ENCODE measurements at regions not wholly inside any gene's neighbourhood (a gene's known extent, or its start where the extent isn't known, plus 50 kb on each side); places are given as distances from the start of the nearest gene placed in this dataset.

GRCh38 chr7:46191776-46192175, 270.7 kb upstream of the IGFBP3 start:
- DNase-seq (ENCODE audit: low spot score in 2 of 2): no peak
- no peak for TF ChIP-seq EP300 (IDR thresholded peaks at IDR 0.05)
- TF ChIP-seq CTCF (IDR thresholded peaks at IDR 0.05): no peak
- no peak for TF ChIP-seq POLR2A (IDR thresholded peaks at IDR 0.05)
- no peak overlapping the region for H3K27ac ChIP-seq
- no peaks in the 10 kb centered on the region for H3K4me1 ChIP-seq
- no peak overlapping the region for H3K4me3 ChIP-seq
- 80 to 84% methylated on average over 4 of the region's 4 CpGs for WGBS, 2 donors
- H3K36me3 ChIP-seq: no peaks in the 10 kb centered on the region
- H3K9me3 ChIP-seq: no peaks in the 10 kb centered on the region
- H3K27me3 ChIP-seq: no peaks in the 10 kb centered on the region

- no peak for DNase-seq (ENCODE audit: low spot score in 2 of 2)
- TF ChIP-seq EP300 (IDR thresholded peaks at IDR 0.05) (no peak), CTCF (IDR thresholded peaks at IDR 0.05) (no peak), POLR2A (IDR thresholded peaks at IDR 0.05) (no peak)
- WGBS, 2 donors: 97% methylated on average over 3 of the region's 3 CpGs
- no peaks in the 10 kb centered on the region for H3K9me3 ChIP-seq
- no peaks in the 10 kb centered on the region for H3K27me3 ChIP-seq
- H3K4me1 ChIP-seq: no peaks in the 10 kb centered on the region
- H3K27ac ChIP-seq: no peak overlapping the region
- H3K36me3 ChIP-seq: no peaks in the 10 kb centered on the region
- no peak overlapping the region for H3K4me3 ChIP-seq
Measured at GRCh38 chr7:46191296-46191695, 270.2 kb upstream of the IGFBP3 start.

GRCh38 chr7:46189255-46189790, 268.3 kb upstream of the IGFBP3 start:
- no peak for TF ChIP-seq EP300 (IDR thresholded peaks at IDR 0.05)
- TF ChIP-seq POLR2A (IDR thresholded peaks at IDR 0.05): no peak
- no peak for TF ChIP-seq CTCF (IDR thresholded peaks at IDR 0.05)
- no peaks in the 10 kb centered on the region for H3K36me3 ChIP-seq
- no peaks in the 10 kb centered on the region for H3K9me3 ChIP-seq
- no peak for DNase-seq (ENCODE audit: low spot score in 2 of 2)
- no peaks in the 10 kb centered on the region for H3K27me3 ChIP-seq
- H3K27ac ChIP-seq: no peak overlapping the region
- no peak overlapping the region for H3K4me3 ChIP-seq
- no peaks in the 10 kb centered on the region for H3K4me1 ChIP-seq
- 71 to 76% methylated on average over 4 of the region's 4 CpGs for WGBS, 2 donors

- H3K4me1 ChIP-seq: no peaks in the 10 kb centered on the region
- no peak for DNase-seq (ENCODE audit: low spot score in 2 of 2)
- TF ChIP-seq CTCF (IDR thresholded peaks at IDR 0.05) (no peak), EP300 (IDR thresholded peaks at IDR 0.05) (no peak), POLR2A (IDR thresholded peaks at IDR 0.05) (no peak)
- no peak overlapping the region for H3K4me3 ChIP-seq
- 71 to 79% methylated on average over 1 of the region's 1 CpG for WGBS, 2 donors
- no peak overlapping the region for H3K27ac ChIP-seq
- H3K27me3 ChIP-seq: no peaks in the 10 kb centered on the region
- H3K9me3 ChIP-seq: no peaks in the 10 kb centered on the region
- H3K36me3 ChIP-seq: no peaks in the 10 kb centered on the region
Measured at GRCh38 chr7:46186131-46186530, 265.1 kb upstream of the IGFBP3 start.

- H3K4me3 ChIP-seq: no peak overlapping the region
- no peaks in the 10 kb centered on the region for H3K36me3 ChIP-seq
- no peak for TF ChIP-seq CTCF (IDR thresholded peaks at IDR 0.05)
- no peak for TF ChIP-seq POLR2A (IDR thresholded peaks at IDR 0.05)
- TF ChIP-seq EP300 (IDR thresholded peaks at IDR 0.05): no peak
- H3K9me3 ChIP-seq: no peaks in the 10 kb centered on the region
- H3K27me3 ChIP-seq: no peaks in the 10 kb centered on the region
- no peak for DNase-seq (ENCODE audit: low spot score in 2 of 2)
- 72 to 80% methylated on average over 2 of the region's 2 CpGs for WGBS, 2 donors
- H3K27ac ChIP-seq: no peak overlapping the region
- H3K4me1 ChIP-seq: peaks cover 0 to 6% (median 0%) of the 10 kb centered on the region in 4 donors
Measured at GRCh38 chr7:46179061-46179610, 258.1 kb upstream of the IGFBP3 start.
